ENCODE measurements at regions not wholly inside any gene's neighbourhood (a gene's known extent, or its start where the extent isn't known, plus 50 kb on each side); places are given as distances from the start of the nearest gene placed in this dataset.

DNA sequence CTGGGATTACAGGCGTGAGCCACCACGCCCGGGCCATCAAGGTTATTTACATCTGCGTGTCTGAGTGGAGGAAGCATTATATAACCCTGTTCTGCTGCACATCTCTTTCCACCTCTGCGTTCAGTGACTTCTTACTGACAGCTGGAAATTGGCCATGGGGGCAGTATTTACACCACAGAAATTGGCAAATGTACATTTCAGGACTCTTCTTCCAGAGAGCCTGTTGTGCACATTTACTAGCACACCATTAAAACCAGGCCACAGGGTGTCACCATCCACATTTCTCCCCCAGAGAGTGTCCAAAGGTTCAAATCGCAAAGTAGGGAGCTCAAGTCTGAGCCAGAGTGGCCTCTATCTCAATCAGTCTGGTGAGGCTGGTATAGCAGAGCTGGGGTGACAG is 62.9 kb upstream of the SNX9 start:
- no peaks in the 10 kb centered on the region for H3K27me3 ChIP-seq (ENCODE audit: insufficient read depth, poor library complexity, severe bottlenecking)
- no peaks in the 10 kb centered on the region for H3K36me3 ChIP-seq (ENCODE audit: low read depth)
- no peak for TF ChIP-seq CTCF (IDR thresholded peaks at IDR 0.05; ENCODE audit: poor library complexity, severe bottlenecking)
- H3K4me3 ChIP-seq (ENCODE audit: severe bottlenecking): no peak overlapping the region
- H3K27ac ChIP-seq (ENCODE audit: poor library complexity, severe bottlenecking): peak overlapping the region; percentile 70
- no peaks in the 10 kb centered on the region for H3K9me3 ChIP-seq (ENCODE audit: severe bottlenecking)
- DNase-seq (ENCODE audit: low spot score) (no peak), ATAC-seq (ENCODE audit: low read depth) (no peak)
- peaks cover 46% of the 10 kb centered on the region for H3K4me1 ChIP-seq (ENCODE audit: insufficient read depth, poor library complexity, severe bottlenecking)

GRCh38 chr6:157760589-157761330 is 62.3 kb upstream of the SNX9 start:
- ATAC-seq (ENCODE audit: low read depth): peak; percentile 37
- no peak overlapping the region for H3K4me3 ChIP-seq (ENCODE audit: severe bottlenecking)
- H3K27ac ChIP-seq (ENCODE audit: poor library complexity, severe bottlenecking): peak overlapping the region; percentile 70

DNA sequence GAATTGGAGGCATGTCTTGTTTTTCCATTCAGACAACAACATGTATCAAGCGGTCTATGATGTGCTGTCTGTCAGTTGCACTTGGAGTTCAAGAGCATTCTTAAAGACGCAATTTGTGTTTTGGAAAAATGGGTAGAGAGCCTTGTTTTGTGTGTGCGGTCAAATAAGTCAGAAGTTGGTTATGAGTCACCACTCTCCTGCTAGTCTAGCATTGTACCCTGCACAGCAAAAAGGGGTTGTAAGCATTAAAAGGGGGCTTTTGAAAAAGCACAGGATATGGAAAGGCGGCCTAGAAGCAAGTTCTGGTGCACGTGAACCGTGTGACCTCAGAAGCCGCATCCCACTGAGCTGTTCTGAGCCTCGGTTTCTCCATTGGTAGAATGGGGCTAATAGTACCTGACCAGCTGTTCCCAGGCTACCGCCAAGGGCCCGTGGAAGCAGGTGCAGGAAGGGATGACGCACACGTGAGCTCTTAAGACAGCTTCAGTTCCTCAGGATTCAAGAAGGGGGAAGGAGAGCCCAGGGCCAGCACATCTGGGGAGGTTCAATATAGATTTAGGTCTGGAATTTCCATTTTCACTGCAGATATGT is 61.6 kb upstream of the SNX9 start:
- H3K9me3 ChIP-seq (ENCODE audit: severe bottlenecking): no peaks in the 10 kb centered on the region
- H3K36me3 ChIP-seq (ENCODE audit: low read depth): no peaks in the 10 kb centered on the region
- peak overlapping the region; percentile 70 for H3K27ac ChIP-seq (ENCODE audit: poor library complexity, severe bottlenecking)
- H3K27me3 ChIP-seq (ENCODE audit: insufficient read depth, poor library complexity, severe bottlenecking): no peaks in the 10 kb centered on the region
- TF ChIP-seq CTCF (IDR thresholded peaks at IDR 0.05; ENCODE audit: poor library complexity, severe bottlenecking): no peak
- ATAC-seq (ENCODE audit: low read depth) (no peak), DNase-seq (ENCODE audit: low spot score) (no peak)
- H3K4me1 ChIP-seq (ENCODE audit: insufficient read depth, poor library complexity, severe bottlenecking): peaks cover 52% of the 10 kb centered on the region
- H3K4me3 ChIP-seq (ENCODE audit: severe bottlenecking): no peak overlapping the region

More at GRCh38 chr6:157760589-157761330, 62.3 kb upstream of the SNX9 start:
- Histone ChIP-seq H3K27me3 (ENCODE audit: insufficient read depth, poor library complexity, severe bottlenecking) (no peaks in the 10 kb centered on the region), H3K36me3 (ENCODE audit: low read depth) (no peaks in the 10 kb centered on the region), H3K9me3 (ENCODE audit: severe bottlenecking) (no peaks in the 10 kb centered on the region), H3K4me1 (ENCODE audit: insufficient read depth, poor library complexity, severe bottlenecking) (peaks cover 52% of the 10 kb centered on the region)
- TF ChIP-seq CTCF (IDR thresholded peaks at IDR 0.05; ENCODE audit: poor library complexity, severe bottlenecking): no peak
- DNase-seq (ENCODE audit: low spot score): peak; percentile 75

DNA sequence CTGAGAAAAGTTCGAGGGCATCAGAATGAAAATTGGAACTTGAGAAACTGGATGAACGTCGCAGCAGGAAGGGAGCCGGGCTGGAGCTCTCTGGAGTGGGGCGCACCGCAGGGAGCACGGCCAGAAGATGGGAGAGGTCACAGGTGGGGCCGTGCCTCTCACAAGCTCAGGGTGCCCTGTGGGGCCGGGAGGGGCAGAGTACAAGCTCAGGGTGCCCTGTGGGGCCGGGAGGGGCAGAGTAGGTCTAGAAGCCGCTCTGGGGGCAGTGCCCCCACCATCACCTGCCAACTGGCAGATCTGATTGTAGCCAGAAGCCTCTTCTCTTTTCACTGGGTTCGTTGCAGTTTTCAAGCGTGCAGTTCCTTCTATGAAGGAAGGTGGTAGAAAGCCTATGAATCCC is 61.1 kb upstream of the SNX9 start:
- Histone ChIP-seq H3K36me3 (ENCODE audit: low read depth) (no peaks in the 10 kb centered on the region), H3K4me1 (ENCODE audit: insufficient read depth, poor library complexity, severe bottlenecking) (peaks cover 52% of the 10 kb centered on the region), H3K9me3 (ENCODE audit: severe bottlenecking) (no peaks in the 10 kb centered on the region), H3K4me3 (ENCODE audit: severe bottlenecking) (no peak overlapping the region), H3K27ac (ENCODE audit: poor library complexity, severe bottlenecking) (no peak overlapping the region), H3K27me3 (ENCODE audit: insufficient read depth, poor library complexity, severe bottlenecking) (no peaks in the 10 kb centered on the region)
- no peak for ATAC-seq (ENCODE audit: low read depth)
- DNase-seq (ENCODE audit: low spot score): no peak
- no peak for TF ChIP-seq CTCF (IDR thresholded peaks at IDR 0.05; ENCODE audit: poor library complexity, severe bottlenecking)

- H3K4me3 ChIP-seq (ENCODE audit: severe bottlenecking): no peak overlapping the region
- ATAC-seq (ENCODE audit: low read depth) (no peak), DNase-seq (ENCODE audit: low spot score) (no peak)
- TF ChIP-seq CTCF (IDR thresholded peaks at IDR 0.05; ENCODE audit: poor library complexity, severe bottlenecking): peak; percentile 10
- peaks cover 52% of the 10 kb centered on the region for H3K4me1 ChIP-seq (ENCODE audit: insufficient read depth, poor library complexity, severe bottlenecking)
- H3K27me3 ChIP-seq (ENCODE audit: insufficient read depth, poor library complexity, severe bottlenecking): no peaks in the 10 kb centered on the region
- H3K9me3 ChIP-seq (ENCODE audit: severe bottlenecking): no peaks in the 10 kb centered on the region
- H3K36me3 ChIP-seq (ENCODE audit: low read depth): no peaks in the 10 kb centered on the region
- peak overlapping the region; percentile 88 for H3K27ac ChIP-seq (ENCODE audit: poor library complexity, severe bottlenecking)
These were observed 60.4 kb upstream of the SNX9 start for GRCh38 chr6:157762636-157763035.
